ENCODE measurements at regions not wholly inside any gene's neighbourhood (a gene's known extent, or its start where the extent isn't known, plus 50 kb on each side); places are given as distances from the start of the nearest gene placed in this dataset.

- DNase-seq (ENCODE audit: low spot score), result no peak
- H3K27me3 Mint-ChIP-seq (ENCODE audit: insufficient read depth, low read depth), result peaks cover 6% of the 10 kb centered on the region
- peaks cover 27% of the 10 kb centered on the region for H3K4me1 Mint-ChIP-seq
- H3K9me3 Mint-ChIP-seq, result no peaks in the 10 kb centered on the region
- H4K20me1 ChIP-seq (ENCODE audit: low read depth), result no peaks in the 10 kb centered on the region
- no peak overlapping the region for H3K27ac ChIP-seq
- no peaks in the 10 kb centered on the region for H3K36me3 ChIP-seq
- no peak overlapping the region for H3K4me3 Mint-ChIP-seq
- no peak overlapping the region for H2AFZ ChIP-seq (replicated peaks)
- TF ChIP-seq EZH2phosphoT487 (IDR thresholded peaks at IDR 0.05), result no peak
- TF ChIP-seq EZH2 (IDR thresholded peaks at IDR 0.05), result no peak
- TF ChIP-seq CTCF (IDR thresholded peaks at IDR 0.05), result no peak
- no peak overlapping the region for H3K4me2 ChIP-seq
- peak overlapping the region; percentile 50 for H3K27ac Mint-ChIP-seq
- no peaks in the 10 kb centered on the region for H3K9me3 ChIP-seq (ENCODE audit: low read depth)
- H3K27me3 ChIP-seq, result no peaks in the 10 kb centered on the region
- H3F3A ChIP-seq (ENCODE audit: low read depth), result no peaks in the 10 kb centered on the region
- no peak overlapping the region for H3K4me3 ChIP-seq
- H3K36me3 Mint-ChIP-seq, result no peaks in the 10 kb centered on the region
- H3K9ac ChIP-seq, result no peak overlapping the region
- H3K4me1 ChIP-seq, result peaks cover 3% of the 10 kb centered on the region
- no peaks in the 10 kb centered on the region for H3K79me2 ChIP-seq (ENCODE audit: low read depth)
These were observed 50.1 kb upstream of the ELN start for GRCh38 chr7:73977619-73978618.
